ENCODE measurements at regions not wholly inside any gene's neighbourhood (a gene's known extent, or its start where the extent isn't known, plus 50 kb on each side); places are given as distances from the start of the nearest gene placed in this dataset.

DNA sequence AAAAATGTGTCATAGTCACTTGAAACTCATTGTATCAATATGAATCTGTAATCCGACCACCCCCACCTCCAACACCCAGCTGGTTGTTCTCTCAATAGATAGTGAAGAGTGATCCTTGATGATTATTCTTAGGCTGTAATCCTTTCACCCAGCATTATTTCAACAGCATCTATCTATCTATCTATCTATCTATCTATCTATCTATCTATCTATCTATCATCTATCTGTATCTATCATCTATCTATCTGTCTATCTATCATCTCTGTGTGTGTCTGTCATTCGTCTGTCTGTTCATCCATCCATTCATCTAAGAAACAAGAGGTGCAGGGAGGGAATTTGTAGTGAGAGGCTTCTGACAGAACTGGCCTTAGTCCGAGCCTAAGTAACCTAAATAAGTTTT is 78.7 kb upstream of the IGSF10 start:
- Histone ChIP-seq H3K36me3 (ENCODE audit: control insufficient read depth in 2 of 4, insufficient read depth in 4 of 4, low read length in 3 of 4) (no peaks in the 10 kb centered on the region), H4K91ac (replicated peaks; ENCODE audit: insufficient read length, low read length) (no peak overlapping the region), H3K79me1 (ENCODE audit: low read depth, low read length) (no peaks in the 10 kb centered on the region), H3K4me3 (ENCODE audit: extremely low read depth in 1 of 4, insufficient read depth in 2 of 4, low read depth in 3 of 4, low read length in 4 of 4) (no peak overlapping the region), H3K27me3 (replicated peaks in 1 of 4; ENCODE audit: control insufficient read depth in 3 of 4, extremely low read depth in 1 of 4, insufficient read depth in 3 of 4, low read length in 3 of 4) (no peaks in the 10 kb centered on the region), H2BK20ac (ENCODE audit: low read length) (no peak overlapping the region), H2AFZ (ENCODE audit: low read length) (no peak overlapping the region), H3K14ac (ENCODE audit: insufficient read length) (no peak overlapping the region), H3K79me2 (ENCODE audit: control insufficient read depth in 1 of 2, insufficient read depth in 2 of 2, low read length in 2 of 2) (no peaks in the 10 kb centered on the region), H3K4me1 (replicated peaks in 1 of 4; ENCODE audit: control insufficient read depth in 3 of 4, insufficient read depth in 4 of 4, low read length in 3 of 4) (peaks cover 0 to 12% (median 5%) of the 10 kb centered on the region in 4 experiments; a peak in 3 of 7 replicates), H3K9ac (replicated peaks in 1 of 4; ENCODE audit: extremely low read depth in 1 of 4, low read depth in 3 of 4, low read length in 3 of 4) (no peak overlapping the region), H3K4ac (replicated peaks; ENCODE audit: insufficient read length, low read depth, low read length) (no peak overlapping the region), H4K20me1 (replicated peaks in 1 of 2; ENCODE audit: control insufficient read depth in 1 of 2, insufficient read depth in 2 of 2, low read length in 2 of 2) (no peaks in the 10 kb centered on the region), H2AK5ac (ENCODE audit: low read depth, low read length) (no peak overlapping the region), H3K18ac (ENCODE audit: extremely low read depth, low read length) (no peak overlapping the region), H2BK5ac (ENCODE audit: low read depth, low read length) (no peak overlapping the region), H3K23ac (ENCODE audit: insufficient read length) (no peak overlapping the region), H3K23me2 (ENCODE audit: low read depth, low read length) (no peaks in the 10 kb centered on the region), H2BK120ac (replicated peaks; ENCODE audit: low read depth, low read length) (no peak overlapping the region), H4K5ac (ENCODE audit: insufficient read length, low read depth, low read length) (no peak overlapping the region), H3K56ac (replicated peaks; ENCODE audit: insufficient read length, low read depth, low read length) (no peak overlapping the region), H3K27ac (ENCODE audit: low read depth, low read length) (no peak overlapping the region), H2BK12ac (ENCODE audit: low read depth, low read length) (no peak overlapping the region), H3K9me3 (ENCODE audit: insufficient read depth in 2 of 2, low read depth in 1 of 2, low read length in 1 of 2) (no peaks in the 10 kb centered on the region), H3K4me2 (ENCODE audit: insufficient read depth in 1 of 2, low read depth in 2 of 2, low read length in 2 of 2) (no peak overlapping the region), H2BK15ac (ENCODE audit: low read length) (no peak overlapping the region), H4K8ac (ENCODE audit: extremely low read depth, insufficient read depth, low read length) (no peak overlapping the region)
- FAIRE-seq (no peak), DNase-seq (ENCODE audit: low read depth in 1 of 2, low spot score in 2 of 2) (no peak)
- ChIA-PET POLR2A (ENCODE audit: partially characterized antibody) (no interaction called here), CTCF (ENCODE audit: partially characterized antibody) (interaction anchor here (1.6 kb wide), 1 partner anchor 10 kb away, joined by 3 read pairs; no protein-coding TSS in a partner anchor)
- 86% methylated on average over 3 of the region's 3 CpGs; no CpG with 5 or more reads in 1 of the 2 experiments for WGBS, 2 experiments (ENCODE audit: extremely low coverage in 1 of 2, insufficient coverage in 1 of 2, insufficient read length in 1 of 2, insufficient replicate concordance in 2 of 2, low coverage in 1 of 2, low lambda C conversion rate in 2 of 2, missing lambda C conversion rate in 1 of 2)
- TF ChIP-seq ASH2L (IDR thresholded peaks at IDR 0.05; ENCODE audit: low read length): no peak
- no peak for TF ChIP-seq NRF1 (IDR thresholded peaks at IDR 0.05; ENCODE audit: low read depth, low read length)
- TF ChIP-seq RNF2 (IDR thresholded peaks at IDR 0.05; ENCODE audit: borderline replicate concordance, low read depth, low read length, missing control alignments, poor library complexity, severe bottlenecking): no peak
- no peak for TF ChIP-seq MAFK (IDR thresholded peaks at IDR 0.05; ENCODE audit: low read depth, low read length)
- TF ChIP-seq, protein P1, sequence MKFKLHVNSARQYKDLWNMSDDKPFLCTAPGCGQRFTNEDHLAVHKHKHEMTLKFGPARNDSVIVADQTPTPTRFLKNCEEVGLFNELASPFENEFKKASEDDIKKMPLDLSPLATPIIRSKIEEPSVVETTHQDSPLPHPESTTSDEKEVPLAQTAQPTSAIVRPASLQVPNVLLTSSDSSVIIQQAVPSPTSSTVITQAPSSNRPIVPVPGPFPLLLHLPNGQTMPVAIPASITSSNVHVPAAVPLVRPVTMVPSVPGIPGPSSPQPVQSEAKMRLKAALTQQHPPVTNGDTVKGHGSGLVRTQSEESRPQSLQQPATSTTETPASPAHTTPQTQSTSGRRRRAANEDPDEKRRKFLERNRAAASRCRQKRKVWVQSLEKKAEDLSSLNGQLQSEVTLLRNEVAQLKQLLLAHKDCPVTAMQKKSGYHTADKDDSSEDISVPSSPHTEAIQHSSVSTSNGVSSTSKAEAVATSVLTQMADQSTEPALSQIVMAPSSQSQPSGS (IDR thresholded peaks at IDR 0.05; ENCODE audit: low read length): no peak
- no peak for TF ChIP-seq RXRA (IDR thresholded peaks at IDR 0.05; ENCODE audit: insufficient read depth, low read depth, low read length)
- no peak for TF ChIP-seq KDM1A (IDR thresholded peaks at IDR 0.05; ENCODE audit: borderline replicate concordance, low read length)
- no peak for TF ChIP-seq KDM4A (IDR thresholded peaks at IDR 0.05; ENCODE audit: low read depth, low read length, severe bottlenecking)
- TF ChIP-seq SIX5 (IDR thresholded peaks at IDR 0.05; ENCODE audit: low read depth, low read length): no peak
- no peak for TF ChIP-seq JUN (IDR thresholded peaks at IDR 0.05; ENCODE audit: low read depth, low read length)
- no peak for TF ChIP-seq RBBP5 (IDR thresholded peaks at IDR 0.05; ENCODE audit: borderline replicate concordance, low read depth, low read length)
- TF ChIP-seq EGR1 (IDR thresholded peaks at IDR 0.05; ENCODE audit: borderline replicate concordance, low read depth, low read length): no peak
- TF ChIP-seq SAP30 (IDR thresholded peaks at IDR 0.05; ENCODE audit: insufficient read depth, insufficient replicate concordance, low read length): no peak
